ENCODE measurements at regions not wholly inside any gene's neighbourhood (a gene's known extent, or its start where the extent isn't known, plus 50 kb on each side); places are given as distances from the start of the nearest gene placed in this dataset.
"Not testable (repeated sequence)": the region's sequence is repeated elsewhere in the genome, so short reads cannot be mapped to it uniquely, and the experiment has no call there.

GRCh38 chr7:54398863-54399262 lies 143.3 kb upstream of the VSTM2A start:
- no peak for DNase-seq

- no peak for DNase-seq
Measured at GRCh38 chr7:54409917-54410316, 132.3 kb upstream of the VSTM2A start.

GRCh38 chr7:54416678-54417077 lies 125.5 kb upstream of the VSTM2A start:
- no peak for DNase-seq

GRCh38 chr7:54419209-54419608 lies 123.0 kb upstream of the VSTM2A start:
- DNase-seq = no peak

- DNase-seq = no peak
Measured at GRCh38 chr7:54426406-54426805, 115.8 kb upstream of the VSTM2A start.

- no peak for DNase-seq
Measured at GRCh38 chr7:54429111-54429510, 113.1 kb upstream of the VSTM2A start.

- DNase-seq = no peak
Measured at GRCh38 chr7:54439391-54439790, 102.8 kb upstream of the VSTM2A start.

- not testable (repeated sequence) for DNase-seq
Measured at GRCh38 chr7:54444046-54444686, 98.0 kb upstream of the VSTM2A start.

GRCh38 chr7:54453168-54453567 lies 89.0 kb upstream of the VSTM2A start:
- not testable (repeated sequence) for DNase-seq

GRCh38 chr7:54454700-54455099 lies 87.5 kb upstream of the VSTM2A start:
- not testable (repeated sequence) for DNase-seq

GRCh38 chr7:54465095-54465494 lies 77.1 kb upstream of the VSTM2A start:
- no peak for DNase-seq

GRCh38 chr7:54469740-54470139 lies 72.4 kb upstream of the VSTM2A start:
- no peak for DNase-seq

- no peak for DNase-seq
Measured at GRCh38 chr7:54476609-54477008, 65.6 kb upstream of the VSTM2A start.

- DNase-seq = no peak
Measured at GRCh38 chr7:54477083-54477482, 65.1 kb upstream of the VSTM2A start.

GRCh38 chr7:54483523-54483922 lies 58.7 kb upstream of the VSTM2A start:
- DNase-seq = no peak

- DNase-seq = no peak
Measured at GRCh38 chr7:54485044-54485443, 57.1 kb upstream of the VSTM2A start.

Data from NCI-H526 treated with DMSO at 0.1 percent for 48 hours (cell line).